ENCODE measurements at regions not wholly inside any gene's neighbourhood (a gene's known extent, or its start where the extent isn't known, plus 50 kb on each side); places are given as distances from the start of the nearest gene placed in this dataset.

GRCh38 chr2:186281726-186282125, 204.3 kb upstream of the ZC3H15 start:
- Histone ChIP-seq H3K4me1 (no peaks in the 10 kb centered on the region), H3K27ac (replicated peaks) (no peak overlapping the region), H3K36me3 (no peaks in the 10 kb centered on the region), H3K9me3 (replicated peaks) (peaks cover 13% of the 10 kb centered on the region), H3K4me3 (no peak overlapping the region), H3K27me3 (ENCODE audit: low read depth) (no peaks in the 10 kb centered on the region)
- intact Hi-C loops (cut with micrococcal nuclease), result no loop called here
- no peak for TF ChIP-seq CTCF (IDR thresholded peaks at IDR 0.05; ENCODE audit: borderline replicate concordance)
- DNase-seq, result no peak

DNA sequence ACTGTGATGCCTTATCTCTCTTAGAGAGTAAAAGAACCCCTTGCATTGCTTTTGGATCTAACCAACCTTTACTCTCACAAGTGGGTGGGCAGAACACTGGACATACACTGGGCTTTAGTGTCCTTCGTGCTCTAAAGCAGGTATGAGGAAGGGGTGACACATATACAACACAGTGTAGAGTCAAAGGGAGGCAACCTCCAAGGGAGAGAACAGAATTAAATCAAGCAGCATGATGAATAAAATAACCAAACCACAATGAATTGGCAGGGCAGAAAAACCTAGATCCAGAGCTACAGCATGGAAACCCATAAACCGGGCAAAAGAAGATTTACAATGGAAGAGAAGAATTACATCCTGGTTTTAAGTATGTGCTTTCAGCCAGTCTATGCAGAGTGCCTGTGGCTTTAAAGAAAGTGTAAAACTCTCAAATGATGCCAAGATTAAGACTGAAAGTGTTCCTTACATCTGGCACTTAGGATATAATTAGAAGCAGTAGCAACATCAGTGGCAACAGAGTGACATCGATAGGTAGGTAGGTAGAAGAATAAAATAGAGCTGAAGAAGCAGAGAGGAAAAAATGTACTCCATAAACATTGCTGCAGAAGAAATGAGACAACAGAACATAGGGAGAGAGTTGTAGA, 191.7 kb upstream of the ZC3H15 start:
- H3K4me1 ChIP-seq, result peaks cover 28% of the 10 kb centered on the region
- TF ChIP-seq CTCF (IDR thresholded peaks at IDR 0.05; ENCODE audit: borderline replicate concordance), result no peak
- intact Hi-C loops (cut with micrococcal nuclease), result no loop called here
- no peak for DNase-seq
- H3K27ac ChIP-seq (replicated peaks), result no peak overlapping the region
- H3K36me3 ChIP-seq, result no peaks in the 10 kb centered on the region
- no peaks in the 10 kb centered on the region for H3K27me3 ChIP-seq (ENCODE audit: low read depth)
- no peak overlapping the region for H3K4me3 ChIP-seq
- no peaks in the 10 kb centered on the region for H3K9me3 ChIP-seq (replicated peaks)

DNA sequence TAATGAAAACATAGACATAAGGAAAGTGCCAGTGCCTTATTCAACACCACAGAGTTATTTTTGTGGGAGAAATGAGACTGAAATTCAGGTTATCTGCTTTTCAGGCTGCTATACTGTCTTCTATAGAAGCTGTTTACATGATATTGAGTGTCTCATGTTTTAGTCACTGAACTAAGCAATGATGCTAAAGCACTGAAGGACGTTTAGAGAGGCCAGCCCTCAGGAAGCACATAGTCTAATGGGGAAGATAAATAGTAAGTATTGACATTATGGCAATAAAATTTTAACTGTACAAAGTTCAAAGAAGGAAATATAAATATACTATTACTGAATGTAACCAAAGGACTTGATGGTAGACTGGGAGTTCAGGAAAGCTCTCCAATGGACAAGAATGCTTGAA, 186.4 kb upstream of the ZC3H15 start:
- TF ChIP-seq CTCF (IDR thresholded peaks at IDR 0.05; ENCODE audit: borderline replicate concordance), result no peak
- DNase-seq, result no peak
- H3K36me3 ChIP-seq, result no peaks in the 10 kb centered on the region
- no peaks in the 10 kb centered on the region for H3K9me3 ChIP-seq (replicated peaks)
- no peak overlapping the region for H3K27ac ChIP-seq (replicated peaks)
- intact Hi-C loops (cut with micrococcal nuclease), result no loop called here
- no peaks in the 10 kb centered on the region for H3K27me3 ChIP-seq (ENCODE audit: low read depth)
- no peak overlapping the region for H3K4me3 ChIP-seq
- H3K4me1 ChIP-seq, result peaks cover 19% of the 10 kb centered on the region

DNA sequence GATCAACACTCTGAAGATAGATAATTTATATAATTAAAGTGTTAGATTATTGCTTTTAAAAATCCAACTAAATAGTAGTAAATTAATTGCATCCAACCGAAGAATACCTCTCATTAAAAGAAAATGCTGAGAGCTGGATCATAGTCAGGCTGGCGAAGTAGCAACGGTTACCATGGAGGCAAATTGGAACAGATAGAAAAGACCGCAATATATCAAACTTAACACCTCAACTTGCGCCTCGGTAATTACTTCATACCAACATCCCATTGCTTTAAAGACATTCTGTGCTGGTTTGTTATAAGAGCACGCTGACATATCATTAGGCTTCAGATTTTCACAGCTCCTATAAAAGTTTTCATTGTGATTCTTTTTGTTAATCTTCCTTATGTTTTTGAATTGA, 183.8 kb upstream of the ZC3H15 start:
- TF ChIP-seq CTCF (IDR thresholded peaks at IDR 0.05; ENCODE audit: borderline replicate concordance), result no peak
- intact Hi-C loops (cut with micrococcal nuclease), result no loop called here
- H3K27ac ChIP-seq (replicated peaks), result no peak overlapping the region
- no peak for DNase-seq
- no peak overlapping the region for H3K4me3 ChIP-seq
- no peaks in the 10 kb centered on the region for H3K9me3 ChIP-seq (replicated peaks)
- no peaks in the 10 kb centered on the region for H3K27me3 ChIP-seq (ENCODE audit: low read depth)
- H3K4me1 ChIP-seq, result no peaks in the 10 kb centered on the region
- no peaks in the 10 kb centered on the region for H3K36me3 ChIP-seq

DNA sequence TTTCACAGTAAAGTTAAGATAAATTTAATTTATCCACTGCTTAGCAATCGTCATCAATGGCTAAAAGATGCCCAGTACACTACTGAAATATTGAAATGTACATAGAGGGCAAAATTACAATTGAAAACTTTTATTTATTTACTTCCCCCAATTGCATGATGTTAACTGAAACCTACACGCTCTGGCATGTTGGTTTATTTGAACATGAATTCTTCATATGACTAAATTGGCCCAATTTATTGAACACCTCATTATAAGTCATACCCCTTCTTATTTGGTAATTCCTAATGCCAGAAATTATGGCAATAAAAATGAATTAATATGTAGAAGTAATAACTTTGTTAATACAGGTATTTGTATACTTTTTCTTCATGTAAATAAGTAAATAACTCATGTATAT, 183.0 kb upstream of the ZC3H15 start:
- no peaks in the 10 kb centered on the region for H3K9me3 ChIP-seq (replicated peaks)
- H3K27ac ChIP-seq (replicated peaks), result no peak overlapping the region
- no peak for DNase-seq
- no peaks in the 10 kb centered on the region for H3K36me3 ChIP-seq
- no peak overlapping the region for H3K4me3 ChIP-seq
- intact Hi-C loops (cut with micrococcal nuclease), result no loop called here
- no peak for TF ChIP-seq CTCF (IDR thresholded peaks at IDR 0.05; ENCODE audit: borderline replicate concordance)
- no peaks in the 10 kb centered on the region for H3K27me3 ChIP-seq (ENCODE audit: low read depth)
- H3K4me1 ChIP-seq, result no peaks in the 10 kb centered on the region
